ENCODE measurements at regions not wholly inside any gene's neighbourhood (a gene's known extent, or its start where the extent isn't known, plus 50 kb on each side); places are given as distances from the start of the nearest gene placed in this dataset.

DNA sequence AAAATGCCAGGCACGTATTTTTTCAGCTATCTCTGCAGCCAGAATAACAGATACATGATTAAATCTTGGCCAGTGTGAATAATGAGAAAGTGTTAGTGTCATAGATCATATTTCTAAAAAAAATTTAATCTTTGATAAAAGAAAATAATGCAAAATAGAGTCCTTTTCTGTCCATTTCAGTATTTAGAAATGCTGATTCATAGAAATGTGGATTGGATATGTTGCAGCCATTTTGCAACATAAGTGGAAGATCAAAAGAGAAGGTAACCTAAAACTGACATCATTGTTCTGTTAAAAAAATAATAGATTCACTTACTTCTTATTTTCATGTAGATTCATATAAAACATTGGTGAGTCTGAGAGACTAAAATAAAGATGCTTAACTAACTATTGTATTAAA lies 1010.3 kb downstream of the LRFN5 start:
- no peak overlapping the region for H3K4me3 ChIP-seq (ENCODE audit: low read depth, low read length)
- no peak overlapping the region for H3K9ac ChIP-seq (ENCODE audit: low read depth, low read length)
- H3K9me3 ChIP-seq (ENCODE audit: control insufficient read depth, insufficient read depth, low read length), result no peaks in the 10 kb centered on the region
- no peaks in the 10 kb centered on the region for H3K4me1 ChIP-seq (ENCODE audit: control insufficient read depth, insufficient read depth, low read length)
- H3K27ac ChIP-seq (ENCODE audit: low read depth, low read length), result no peak overlapping the region
- H3K27me3 ChIP-seq (ENCODE audit: control insufficient read depth, insufficient read depth, low read length), result no peaks in the 10 kb centered on the region
- H3K36me3 ChIP-seq (ENCODE audit: control insufficient read depth, insufficient read depth, low read length), result no peaks in the 10 kb centered on the region

- Histone ChIP-seq H3K4me1 (ENCODE audit: control insufficient read depth, insufficient read depth, low read length) (no peaks in the 10 kb centered on the region), H3K9me3 (ENCODE audit: control insufficient read depth, insufficient read depth, low read length) (no peaks in the 10 kb centered on the region)
Measured at GRCh38 chr14:42606839-42607238, 1000.2 kb downstream of the LRFN5 start.

DNA sequence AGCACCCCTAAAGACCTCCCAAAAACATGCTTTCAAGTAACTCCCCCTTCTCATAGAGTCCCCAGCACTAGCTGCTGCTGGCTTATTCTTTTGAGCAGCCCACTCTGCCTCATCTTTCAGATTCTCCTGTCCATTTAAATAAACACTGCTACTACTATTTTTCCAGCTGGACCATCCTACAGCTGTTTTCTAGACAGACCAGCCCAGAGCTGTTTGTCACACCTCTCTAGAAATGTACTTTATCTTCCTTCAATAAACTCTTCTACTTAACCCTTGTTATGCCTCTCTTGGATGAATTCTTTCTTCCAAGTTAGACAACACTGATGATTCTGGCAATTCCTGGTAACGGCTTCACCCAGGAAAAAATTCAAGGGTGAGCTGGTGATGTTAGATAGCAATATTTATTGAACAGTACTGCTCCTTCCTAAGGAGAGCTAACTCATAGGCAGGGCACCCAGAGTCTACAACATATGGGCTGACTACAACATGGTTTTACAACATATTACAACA lies 995.7 kb downstream of the LRFN5 start:
- no peaks in the 10 kb centered on the region for H3K36me3 ChIP-seq (ENCODE audit: control insufficient read depth, insufficient read depth, low read length)
- no peak overlapping the region for H3K9ac ChIP-seq (ENCODE audit: low read depth, low read length)
- no peaks in the 10 kb centered on the region for H3K9me3 ChIP-seq (ENCODE audit: control insufficient read depth, insufficient read depth, low read length)
- H3K27me3 ChIP-seq (ENCODE audit: control insufficient read depth, insufficient read depth, low read length), result no peaks in the 10 kb centered on the region
- no peak overlapping the region for H3K27ac ChIP-seq (ENCODE audit: low read depth, low read length)
- H3K4me1 ChIP-seq (ENCODE audit: control insufficient read depth, insufficient read depth, low read length), result no peaks in the 10 kb centered on the region
- no peak overlapping the region for H3K4me3 ChIP-seq (ENCODE audit: low read depth, low read length)

More at GRCh38 chr14:42606839-42607238, 1000.2 kb downstream of the LRFN5 start:
- Histone ChIP-seq H3K27me3 (ENCODE audit: control insufficient read depth, insufficient read depth, low read length) (no peaks in the 10 kb centered on the region), H3K36me3 (ENCODE audit: control insufficient read depth, insufficient read depth, low read length) (no peaks in the 10 kb centered on the region), H3K9ac (ENCODE audit: low read depth, low read length) (no peak overlapping the region), H3K4me3 (ENCODE audit: low read depth, low read length) (no peak overlapping the region), H3K27ac (ENCODE audit: low read depth, low read length) (no peak overlapping the region)

GRCh38 chr14:42572032-42572431 lies 965.4 kb downstream of the LRFN5 start:
- no peaks in the 10 kb centered on the region for H3K4me1 ChIP-seq (ENCODE audit: control insufficient read depth, insufficient read depth, low read length)
- no peak overlapping the region for H3K9ac ChIP-seq (ENCODE audit: low read depth, low read length)
- H3K4me3 ChIP-seq (ENCODE audit: low read depth, low read length), result no peak overlapping the region
- peaks cover 28% of the 10 kb centered on the region for H3K9me3 ChIP-seq (ENCODE audit: control insufficient read depth, insufficient read depth, low read length)
- no peaks in the 10 kb centered on the region for H3K36me3 ChIP-seq (ENCODE audit: control insufficient read depth, insufficient read depth, low read length)
- H3K27me3 ChIP-seq (ENCODE audit: control insufficient read depth, insufficient read depth, low read length), result no peaks in the 10 kb centered on the region
- H3K27ac ChIP-seq (ENCODE audit: low read depth, low read length), result no peak overlapping the region

DNA sequence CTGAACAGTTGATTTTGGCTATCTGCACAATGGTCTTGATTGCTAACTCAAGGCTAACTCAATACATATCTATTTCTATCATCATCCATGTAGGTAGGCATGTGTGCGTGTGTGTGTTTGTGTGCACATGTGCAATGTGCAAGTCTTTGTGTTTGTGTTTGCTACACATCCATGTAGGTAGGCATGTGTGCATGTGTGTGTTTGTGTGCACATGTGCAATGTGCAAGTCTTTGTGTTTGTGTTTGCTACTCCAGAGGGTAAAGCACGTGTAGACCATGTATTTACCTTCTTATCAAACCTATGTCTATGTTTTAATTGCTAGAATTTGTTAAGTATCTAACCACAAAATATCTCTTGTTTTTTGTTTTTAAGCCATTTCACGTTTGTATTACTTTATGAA lies 962.6 kb downstream of the LRFN5 start:
- H3K9me3 ChIP-seq (ENCODE audit: control insufficient read depth, insufficient read depth, low read length), result peaks cover 18% of the 10 kb centered on the region
- no peaks in the 10 kb centered on the region for H3K27me3 ChIP-seq (ENCODE audit: control insufficient read depth, insufficient read depth, low read length)
- H3K4me1 ChIP-seq (ENCODE audit: control insufficient read depth, insufficient read depth, low read length), result no peaks in the 10 kb centered on the region
- no peaks in the 10 kb centered on the region for H3K36me3 ChIP-seq (ENCODE audit: control insufficient read depth, insufficient read depth, low read length)
- H3K9ac ChIP-seq (ENCODE audit: low read depth, low read length), result no peak overlapping the region
- no peak overlapping the region for H3K27ac ChIP-seq (ENCODE audit: low read depth, low read length)
- no peak overlapping the region for H3K4me3 ChIP-seq (ENCODE audit: low read depth, low read length)

- Histone ChIP-seq H3K27ac (ENCODE audit: low read depth, low read length) (no peak overlapping the region), H3K4me1 (ENCODE audit: control insufficient read depth, insufficient read depth, low read length) (no peaks in the 10 kb centered on the region), H3K4me3 (ENCODE audit: low read depth, low read length) (no peak overlapping the region), H3K27me3 (ENCODE audit: control insufficient read depth, insufficient read depth, low read length) (no peaks in the 10 kb centered on the region), H3K9ac (ENCODE audit: low read depth, low read length) (no peak overlapping the region), H3K36me3 (ENCODE audit: control insufficient read depth, insufficient read depth, low read length) (no peaks in the 10 kb centered on the region), H3K9me3 (ENCODE audit: control insufficient read depth, insufficient read depth, low read length) (peaks cover 5% of the 10 kb centered on the region; the same call in 1 of the 2 replicates)
Measured at GRCh38 chr14:42565556-42565955, 958.9 kb downstream of the LRFN5 start.

DNA sequence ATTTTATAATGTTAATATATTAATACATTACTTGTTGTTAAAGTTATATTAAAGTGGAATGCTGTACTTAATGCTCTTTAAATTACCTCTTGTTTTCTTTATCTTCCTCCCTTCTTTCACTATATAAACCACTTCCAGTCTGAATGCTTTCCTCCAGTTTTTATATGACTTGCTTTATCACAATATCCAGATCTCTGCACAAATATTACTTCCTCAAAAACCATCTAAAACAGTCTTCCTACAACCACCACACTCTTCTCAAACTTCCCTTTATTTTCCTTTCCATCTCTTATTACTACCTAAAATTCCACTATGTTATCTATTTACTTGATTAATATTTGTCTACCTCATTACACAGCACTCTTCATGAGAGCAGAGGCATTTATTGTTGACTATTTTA lies 956.6 kb downstream of the LRFN5 start:
- Histone ChIP-seq H3K36me3 (ENCODE audit: control insufficient read depth, insufficient read depth, low read length) (no peaks in the 10 kb centered on the region), H3K4me1 (ENCODE audit: control insufficient read depth, insufficient read depth, low read length) (no peaks in the 10 kb centered on the region), H3K27ac (ENCODE audit: low read depth, low read length) (no peak overlapping the region), H3K4me3 (ENCODE audit: low read depth, low read length) (no peak overlapping the region), H3K9me3 (ENCODE audit: control insufficient read depth, insufficient read depth, low read length) (no peaks in the 10 kb centered on the region), H3K9ac (ENCODE audit: low read depth, low read length) (no peak overlapping the region), H3K27me3 (ENCODE audit: control insufficient read depth, insufficient read depth, low read length) (no peaks in the 10 kb centered on the region)

DNA sequence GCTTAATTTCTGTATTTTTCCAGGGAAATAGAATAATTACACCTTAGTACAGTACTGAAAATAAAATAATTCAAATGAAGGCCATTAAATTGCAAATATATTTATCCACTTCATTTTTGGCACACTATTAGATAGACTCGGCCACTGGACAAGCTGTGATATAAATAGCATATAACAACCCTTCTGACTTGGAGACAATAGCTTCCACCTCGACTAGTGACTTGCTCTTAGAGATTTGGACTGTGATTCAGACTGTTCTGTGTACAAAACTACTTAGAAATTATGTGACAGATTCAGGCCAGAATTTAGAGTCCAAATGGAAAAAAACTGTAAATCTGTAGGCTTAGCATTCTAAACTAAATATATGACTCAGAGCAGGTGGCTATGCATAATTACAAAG lies 949.9 kb downstream of the LRFN5 start:
- H3K4me3 ChIP-seq (ENCODE audit: low read depth, low read length), result no peak overlapping the region
- H3K9ac ChIP-seq (ENCODE audit: low read depth, low read length), result no peak overlapping the region
- no peaks in the 10 kb centered on the region for H3K9me3 ChIP-seq (ENCODE audit: control insufficient read depth, insufficient read depth, low read length)
- no peaks in the 10 kb centered on the region for H3K27me3 ChIP-seq (ENCODE audit: control insufficient read depth, insufficient read depth, low read length)
- H3K4me1 ChIP-seq (ENCODE audit: control insufficient read depth, insufficient read depth, low read length), result no peaks in the 10 kb centered on the region
- H3K27ac ChIP-seq (ENCODE audit: low read depth, low read length), result no peak overlapping the region
- H3K36me3 ChIP-seq (ENCODE audit: control insufficient read depth, insufficient read depth, low read length), result no peaks in the 10 kb centered on the region

DNA sequence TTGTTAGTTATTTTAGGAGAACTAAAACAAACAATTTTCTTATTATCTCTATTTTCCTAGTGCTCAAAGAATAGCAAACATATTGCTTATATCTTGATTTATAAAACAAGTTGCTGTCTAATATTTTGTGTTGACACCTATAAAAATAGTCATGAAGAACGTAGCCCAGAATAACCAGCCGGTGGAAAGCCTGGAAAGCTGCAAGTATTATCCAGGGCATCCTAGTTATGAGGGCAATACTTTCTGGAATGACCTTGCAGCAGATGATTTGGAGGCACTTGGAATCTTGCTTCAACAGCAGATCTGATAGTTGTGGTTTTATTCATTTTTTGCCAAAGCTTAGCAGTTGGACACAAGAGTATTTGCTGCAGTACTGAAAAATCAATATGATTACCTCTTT lies 948.7 kb downstream of the LRFN5 start:
- Histone ChIP-seq H3K36me3 (ENCODE audit: control insufficient read depth, insufficient read depth, low read length) (no peaks in the 10 kb centered on the region), H3K27me3 (ENCODE audit: control insufficient read depth, insufficient read depth, low read length) (no peaks in the 10 kb centered on the region), H3K4me3 (ENCODE audit: low read depth, low read length) (no peak overlapping the region), H3K27ac (ENCODE audit: low read depth, low read length) (no peak overlapping the region), H3K4me1 (ENCODE audit: control insufficient read depth, insufficient read depth, low read length) (no peaks in the 10 kb centered on the region), H3K9ac (ENCODE audit: low read depth, low read length) (no peak overlapping the region), H3K9me3 (ENCODE audit: control insufficient read depth, insufficient read depth, low read length) (no peaks in the 10 kb centered on the region; the same call in 1 of the 2 replicates)

GRCh38 chr14:42554091-42554490 lies 947.4 kb downstream of the LRFN5 start:
- H3K9ac ChIP-seq (ENCODE audit: low read depth, low read length), result no peak overlapping the region
- H3K4me3 ChIP-seq (ENCODE audit: low read depth, low read length), result no peak overlapping the region
- H3K27me3 ChIP-seq (ENCODE audit: control insufficient read depth, insufficient read depth, low read length), result no peaks in the 10 kb centered on the region
- no peaks in the 10 kb centered on the region for H3K36me3 ChIP-seq (ENCODE audit: control insufficient read depth, insufficient read depth, low read length)
- no peak overlapping the region for H3K27ac ChIP-seq (ENCODE audit: low read depth, low read length)
- H3K9me3 ChIP-seq (ENCODE audit: control insufficient read depth, insufficient read depth, low read length), result peaks cover 7% of the 10 kb centered on the region; the same call in 1 of the 2 replicates
- no peaks in the 10 kb centered on the region for H3K4me1 ChIP-seq (ENCODE audit: control insufficient read depth, insufficient read depth, low read length)

- H3K9me3 ChIP-seq (ENCODE audit: control insufficient read depth, insufficient read depth, low read length), result peaks cover 9% of the 10 kb centered on the region; the same call in 1 of the 2 replicates
- H3K9ac ChIP-seq (ENCODE audit: low read depth, low read length), result no peak overlapping the region
- H3K27ac ChIP-seq (ENCODE audit: low read depth, low read length), result no peak overlapping the region
- no peaks in the 10 kb centered on the region for H3K27me3 ChIP-seq (ENCODE audit: control insufficient read depth, insufficient read depth, low read length)
- H3K4me3 ChIP-seq (ENCODE audit: low read depth, low read length), result no peak overlapping the region
- H3K4me1 ChIP-seq (ENCODE audit: control insufficient read depth, insufficient read depth, low read length), result no peaks in the 10 kb centered on the region
- no peaks in the 10 kb centered on the region for H3K36me3 ChIP-seq (ENCODE audit: control insufficient read depth, insufficient read depth, low read length)
Measured at GRCh38 chr14:42550310-42550709, 943.6 kb downstream of the LRFN5 start.

DNA sequence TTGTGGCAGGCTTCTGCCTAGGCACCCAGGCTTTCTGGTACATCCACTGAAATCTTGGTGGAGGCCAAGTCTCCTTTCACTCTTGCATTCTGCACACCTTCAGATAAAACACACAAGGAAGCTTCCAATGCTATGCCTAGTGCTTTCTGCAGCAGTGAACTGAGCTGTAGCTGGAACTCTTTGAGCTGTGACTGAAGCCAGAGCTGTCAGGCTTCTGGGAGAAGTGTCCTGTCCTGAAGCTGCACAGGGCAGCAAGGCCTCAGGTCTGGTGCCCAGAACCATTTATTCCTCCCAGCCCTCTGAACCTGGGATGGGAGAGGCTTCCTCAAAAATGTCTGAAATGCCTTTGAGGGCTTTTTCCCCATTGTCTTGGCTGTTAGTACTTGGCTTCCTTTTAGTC lies 941.7 kb downstream of the LRFN5 start:
- H3K9me3 ChIP-seq (ENCODE audit: control insufficient read depth, insufficient read depth, low read length), result peaks cover 9% of the 10 kb centered on the region; the same call in 1 of the 2 replicates
- H3K4me3 ChIP-seq (ENCODE audit: low read depth, low read length), result no peak overlapping the region
- no peak overlapping the region for H3K27ac ChIP-seq (ENCODE audit: low read depth, low read length)
- no peak overlapping the region for H3K9ac ChIP-seq (ENCODE audit: low read depth, low read length)
- no peaks in the 10 kb centered on the region for H3K36me3 ChIP-seq (ENCODE audit: control insufficient read depth, insufficient read depth, low read length)
- no peaks in the 10 kb centered on the region for H3K27me3 ChIP-seq (ENCODE audit: control insufficient read depth, insufficient read depth, low read length)
- H3K4me1 ChIP-seq (ENCODE audit: control insufficient read depth, insufficient read depth, low read length), result no peaks in the 10 kb centered on the region

All from HUES48 (cell line).